ENCODE measurements at regions not wholly inside any gene's neighbourhood (a gene's known extent, or its start where the extent isn't known, plus 50 kb on each side); places are given as distances from the start of the nearest gene placed in this dataset.

GRCh38 chr4:54390670-54391069, 161.6 kb downstream of the PDGFRA start:
- DNase-seq (ENCODE audit: low read depth in 2 of 2): no peak
- TF ChIP-seq CTCF (IDR thresholded peaks at IDR 0.05; ENCODE audit: low read depth, low read length): no peak
- no peak overlapping the region for H3K4me3 ChIP-seq (replicated peaks in 1 of 2; ENCODE audit: low read depth in 2 of 2, low read length in 2 of 2)

GRCh38 chr4:54391104-54391503, 162.0 kb downstream of the PDGFRA start:
- no peak for TF ChIP-seq CTCF (IDR thresholded peaks at IDR 0.05; ENCODE audit: low read depth, low read length)
- no peak for DNase-seq (ENCODE audit: low read depth in 2 of 2)
- no peak overlapping the region for H3K4me3 ChIP-seq (replicated peaks in 1 of 2; ENCODE audit: low read depth in 2 of 2, low read length in 2 of 2)

GRCh38 chr4:54392479-54392878, 163.4 kb downstream of the PDGFRA start:
- peak in 1 of 2 donors; percentile 48 for DNase-seq (ENCODE audit: low read depth in 2 of 2)
- no peak for TF ChIP-seq CTCF (IDR thresholded peaks at IDR 0.05; ENCODE audit: low read depth, low read length)
- no peak overlapping the region for H3K4me3 ChIP-seq (replicated peaks in 1 of 2; ENCODE audit: low read depth in 2 of 2, low read length in 2 of 2)

GRCh38 chr4:54393243-54393642, 164.2 kb downstream of the PDGFRA start:
- TF ChIP-seq CTCF (IDR thresholded peaks at IDR 0.05; ENCODE audit: low read depth, low read length): no peak
- no peak overlapping the region for H3K4me3 ChIP-seq (replicated peaks in 1 of 2; ENCODE audit: low read depth in 2 of 2, low read length in 2 of 2)
- DNase-seq (ENCODE audit: low read depth in 2 of 2): no peak

GRCh38 chr4:54395013-54395527, 166.0 kb downstream of the PDGFRA start:
- no peak overlapping the region for H3K4me3 ChIP-seq (replicated peaks in 1 of 2; ENCODE audit: low read depth in 2 of 2, low read length in 2 of 2)
- DNase-seq (ENCODE audit: low read depth in 2 of 2): no peak
- no peak for TF ChIP-seq CTCF (IDR thresholded peaks at IDR 0.05; ENCODE audit: low read depth, low read length)

- peak in 1 of 2 donors; percentile 15 for DNase-seq (ENCODE audit: low read depth in 2 of 2)
- H3K4me3 ChIP-seq (replicated peaks in 1 of 2; ENCODE audit: low read depth in 2 of 2, low read length in 2 of 2): no peak overlapping the region
- no peak for TF ChIP-seq CTCF (IDR thresholded peaks at IDR 0.05; ENCODE audit: low read depth, low read length)
Measured at GRCh38 chr4:54400188-54400587, 171.1 kb downstream of the PDGFRA start.

GRCh38 chr4:54400802-54401201, 171.7 kb downstream of the PDGFRA start:
- peak; percentile 84 to 87 for DNase-seq (ENCODE audit: low read depth in 2 of 2)
- H3K4me3 ChIP-seq (replicated peaks in 1 of 2; ENCODE audit: low read depth in 2 of 2, low read length in 2 of 2): no peak overlapping the region
- no peak for TF ChIP-seq CTCF (IDR thresholded peaks at IDR 0.05; ENCODE audit: low read depth, low read length)
